ENCODE measurements at regions not wholly inside any gene's neighbourhood (a gene's known extent, or its start where the extent isn't known, plus 50 kb on each side); places are given as distances from the start of the nearest gene placed in this dataset.

DNA sequence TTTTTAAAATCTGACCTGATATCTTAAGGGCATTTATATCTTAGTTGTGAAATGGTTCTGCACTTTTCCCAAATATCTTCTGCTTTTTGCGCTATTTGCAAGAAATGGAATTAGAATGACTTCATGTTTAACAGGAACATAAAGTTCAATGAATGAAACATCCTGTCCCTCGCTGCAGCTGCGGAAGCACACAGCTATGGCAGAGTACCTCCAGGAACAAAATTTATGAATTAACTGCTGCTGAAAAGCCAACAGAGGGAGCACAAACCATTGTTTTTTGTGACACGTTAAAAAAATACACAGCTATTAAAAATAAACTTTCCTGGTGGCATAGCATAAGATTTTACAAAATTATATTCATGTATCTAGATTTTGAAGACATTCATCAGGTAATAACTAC is 404.4 kb upstream of the MDFIC2 start:
- TF ChIP-seq, protein P1, sequence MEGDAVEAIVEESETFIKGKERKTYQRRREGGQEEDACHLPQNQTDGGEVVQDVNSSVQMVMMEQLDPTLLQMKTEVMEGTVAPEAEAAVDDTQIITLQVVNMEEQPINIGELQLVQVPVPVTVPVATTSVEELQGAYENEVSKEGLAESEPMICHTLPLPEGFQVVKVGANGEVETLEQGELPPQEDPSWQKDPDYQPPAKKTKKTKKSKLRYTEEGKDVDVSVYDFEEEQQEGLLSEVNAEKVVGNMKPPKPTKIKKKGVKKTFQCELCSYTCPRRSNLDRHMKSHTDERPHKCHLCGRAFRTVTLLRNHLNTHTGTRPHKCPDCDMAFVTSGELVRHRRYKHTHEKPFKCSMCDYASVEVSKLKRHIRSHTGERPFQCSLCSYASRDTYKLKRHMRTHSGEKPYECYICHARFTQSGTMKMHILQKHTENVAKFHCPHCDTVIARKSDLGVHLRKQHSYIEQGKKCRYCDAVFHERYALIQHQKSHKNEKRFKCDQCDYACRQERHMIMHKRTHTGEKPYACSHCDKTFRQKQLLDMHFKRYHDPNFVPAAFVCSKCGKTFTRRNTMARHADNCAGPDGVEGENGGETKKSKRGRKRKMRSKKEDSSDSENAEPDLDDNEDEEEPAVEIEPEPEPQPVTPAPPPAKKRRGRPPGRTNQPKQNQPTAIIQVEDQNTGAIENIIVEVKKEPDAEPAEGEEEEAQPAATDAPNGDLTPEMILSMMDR (conservative IDR thresholded peaks at IDR 0.05; ENCODE audit: low read length) = peak; percentile 31; the same call in 1 of the 2 replicates
- TF ChIP-seq EZH2phosphoT487 (IDR thresholded peaks at IDR 0.05; ENCODE audit: borderline replicate concordance, low read depth, low read length) = no peak

Data from OCI-LY7 (cell line).